DMS 273 treated with DMSO at 0.1 percent for 48 hours (cell line): ENCODE measurements at regions not wholly inside any gene's neighbourhood (a gene's known extent, or its start where the extent isn't known, plus 50 kb on each side); places are given as distances from the start of the nearest gene placed in this dataset.

ENCODE experiments used
- DNase-seq: peaks from one replicate; lab custom pipeline; 2025; lab: John Stamatoyannopoulos, UW

DNA sequence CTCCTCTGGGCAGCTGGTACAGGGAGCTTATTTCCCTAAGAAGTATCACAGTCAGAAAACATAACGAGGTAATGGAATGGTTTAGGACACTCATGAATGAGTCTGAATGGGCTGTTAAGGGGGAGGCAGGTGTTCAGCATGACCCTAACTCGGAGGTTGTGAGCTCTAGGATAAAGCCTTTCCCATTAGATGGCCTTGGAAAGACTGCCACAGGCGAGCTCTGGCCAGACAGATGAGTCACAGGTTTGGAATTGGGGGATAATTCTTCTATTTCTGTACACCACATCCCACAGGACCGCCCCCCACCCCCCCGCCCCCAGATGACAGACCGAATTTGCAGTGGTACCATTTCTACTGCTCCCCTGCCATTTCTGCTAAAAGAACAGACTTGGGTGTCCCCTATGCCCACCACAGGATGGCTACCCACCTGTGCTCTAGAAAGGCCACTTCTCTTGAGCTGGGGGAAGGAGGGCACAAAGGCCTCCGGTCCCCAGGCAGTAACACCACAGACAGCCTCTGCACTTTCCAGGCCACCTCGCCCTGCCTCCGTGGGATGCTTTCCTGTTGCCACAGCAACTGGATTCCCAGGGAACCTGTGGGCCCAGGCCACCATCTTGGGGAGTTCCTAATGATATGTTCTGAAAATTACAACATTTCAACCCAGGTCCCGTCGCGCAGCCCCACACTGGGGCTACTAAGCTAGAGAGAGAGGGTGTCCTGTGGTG lies 76.7 kb downstream of the TRIM29 start:
- no peak for DNase-seq

DNA sequence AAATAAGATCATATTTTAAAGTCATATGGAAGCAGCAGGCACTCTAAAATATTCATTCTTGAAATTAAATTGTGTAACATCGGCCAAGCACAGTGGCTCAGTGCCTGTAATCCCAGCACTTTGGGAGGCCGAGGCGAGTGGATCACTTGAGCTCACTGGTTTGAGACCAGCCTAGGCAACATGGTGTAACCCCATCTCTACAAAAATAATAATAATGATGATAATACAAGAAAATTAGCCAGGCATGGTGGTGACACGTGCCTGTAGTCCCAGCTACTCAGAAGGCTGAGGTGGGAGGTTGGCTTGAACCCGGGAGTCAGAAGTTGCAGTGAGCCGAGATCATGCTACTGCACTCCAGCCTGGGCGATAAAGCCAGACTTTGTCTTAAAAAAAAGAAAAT lies 77.4 kb downstream of the TRIM29 start:
- DNase-seq: no peak

DNA sequence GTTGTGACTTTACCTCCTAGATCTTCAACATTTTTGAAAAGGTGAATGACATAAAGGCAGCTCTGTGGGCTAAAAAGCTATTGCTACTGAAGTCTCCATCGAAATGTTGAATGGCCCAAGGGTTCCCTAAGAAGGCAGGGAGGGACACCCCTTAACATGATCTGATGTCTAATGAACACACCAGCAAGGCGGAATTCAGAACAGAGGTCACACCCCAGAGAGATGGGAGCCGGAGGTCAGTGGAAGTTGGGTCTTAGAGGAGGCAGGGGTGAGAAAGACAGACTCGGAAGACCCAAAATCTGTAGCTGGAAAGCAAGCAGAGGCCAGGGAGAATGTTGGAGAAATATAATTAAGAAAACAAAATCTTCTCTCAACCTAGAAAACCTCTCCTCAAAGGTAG lies 79.0 kb downstream of the TRIM29 start:
- DNase-seq: no peak

DNA sequence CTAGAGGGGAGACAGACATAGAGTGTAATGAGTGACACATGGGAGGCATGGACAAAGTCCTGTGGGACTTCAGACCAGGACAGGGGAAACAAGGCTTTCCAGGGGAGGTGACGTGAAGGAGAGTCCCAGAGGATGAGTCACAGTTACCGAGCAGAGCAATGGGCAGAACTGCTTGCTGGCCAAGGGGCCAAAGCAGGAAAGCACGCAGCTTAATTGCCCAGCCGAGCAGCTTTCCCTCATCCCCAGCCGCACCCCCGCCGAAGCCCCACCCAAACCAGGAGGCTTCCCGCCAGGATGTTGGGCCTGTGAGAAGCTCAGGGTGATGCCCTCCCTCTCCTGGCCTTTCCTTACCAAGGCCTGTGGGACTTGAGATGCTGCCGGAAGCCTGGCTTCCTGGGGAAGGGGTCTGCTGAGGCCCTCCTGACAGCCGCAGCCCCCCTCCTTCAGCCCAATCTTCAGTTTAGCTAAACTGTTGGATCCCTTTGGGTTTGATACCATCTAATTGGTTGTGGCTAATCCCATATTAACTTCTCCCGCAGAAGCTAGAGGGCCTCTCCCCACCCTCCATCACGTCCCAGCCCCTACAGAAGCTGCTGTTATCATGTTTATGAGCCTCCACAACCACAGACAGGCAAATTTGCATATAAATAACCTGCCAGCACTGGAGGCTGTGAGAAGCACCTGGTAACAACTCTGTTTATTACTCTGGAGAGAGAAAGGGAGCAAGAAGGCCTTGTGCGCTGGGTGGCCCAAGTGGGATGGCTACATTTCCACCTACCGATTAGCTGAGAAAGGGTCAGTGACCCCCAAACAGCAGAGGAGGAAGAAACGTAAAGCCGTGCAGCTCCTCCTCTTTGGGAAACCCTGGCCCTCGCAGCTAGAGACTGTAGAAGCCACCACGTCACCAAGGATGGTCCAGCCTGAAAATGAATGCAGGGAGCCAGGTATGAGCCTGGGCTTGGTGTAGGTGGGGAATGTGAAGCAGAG lies 80.0 kb downstream of the TRIM29 start:
- no peak for DNase-seq

DNA sequence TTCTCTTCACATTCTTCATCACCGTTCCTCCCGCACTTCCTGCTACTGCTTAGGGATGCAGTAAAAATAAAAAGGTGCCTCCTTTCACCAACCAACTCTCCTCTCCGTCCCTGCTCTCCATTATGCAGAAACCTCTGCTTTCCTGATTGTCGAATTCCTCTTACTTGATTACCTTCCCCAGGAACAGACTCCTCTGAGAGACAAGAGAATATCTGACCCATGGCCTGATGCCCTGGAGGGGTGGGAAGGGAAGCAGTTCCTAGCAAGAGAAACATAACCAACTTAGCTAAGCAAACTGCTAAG lies 80.9 kb downstream of the TRIM29 start:
- DNase-seq: no peak

DNA sequence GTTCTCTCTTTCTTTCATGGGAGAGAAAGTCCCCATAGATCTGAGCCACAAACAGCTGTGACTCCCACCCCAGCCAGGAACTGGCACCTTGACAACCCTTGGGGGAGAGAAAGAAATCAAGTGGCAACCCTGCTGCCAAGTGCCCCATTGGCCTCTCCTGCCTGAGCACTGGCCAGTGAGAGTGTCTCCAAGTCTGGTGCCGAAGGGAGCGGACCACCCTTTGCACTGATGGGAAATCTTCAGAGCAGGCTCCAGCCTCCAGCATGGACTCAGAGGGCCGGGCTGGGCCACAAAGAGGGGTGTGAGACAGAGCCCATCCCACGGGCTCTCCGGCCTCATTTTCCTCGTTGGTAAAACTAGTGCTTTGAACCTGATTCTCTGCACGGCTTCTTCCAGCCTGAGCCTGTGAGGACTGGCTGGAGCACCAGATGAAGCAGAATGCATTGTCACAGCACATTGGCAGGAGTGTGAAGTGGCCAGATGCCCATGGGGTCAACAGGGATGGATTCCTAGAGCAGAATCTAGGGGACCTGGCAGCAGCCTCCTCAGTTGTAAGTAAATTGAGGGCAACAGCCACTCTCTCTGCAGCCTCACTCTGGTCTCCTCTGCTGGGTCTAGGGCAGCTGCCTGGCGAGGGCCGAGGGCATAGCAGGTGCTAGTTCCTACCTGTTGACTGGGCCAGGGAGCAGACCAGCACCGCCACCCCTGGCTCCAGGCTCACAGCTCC lies 81.4 kb downstream of the TRIM29 start:
- no peak for DNase-seq

DNA sequence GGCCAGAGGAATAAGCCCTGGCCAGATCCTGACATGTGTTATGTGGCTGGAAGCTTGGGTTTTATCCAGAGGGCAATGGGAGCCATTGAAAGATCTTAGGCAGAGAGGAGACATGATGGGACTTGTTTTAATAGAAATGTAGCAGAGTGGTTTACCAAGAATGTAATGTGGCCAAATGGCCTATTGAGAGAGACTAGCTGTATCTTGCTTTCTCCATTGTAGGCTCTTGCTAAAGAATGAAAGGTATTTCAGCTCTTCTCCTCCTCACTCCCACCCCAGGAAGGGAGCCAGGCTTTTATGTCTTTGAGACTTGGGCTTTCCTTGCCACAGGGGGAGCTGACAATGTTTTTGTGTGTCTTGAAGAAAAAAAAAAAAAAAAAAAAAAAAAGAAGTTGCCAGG lies 82.3 kb downstream of the TRIM29 start:
- no peak for DNase-seq

DNA sequence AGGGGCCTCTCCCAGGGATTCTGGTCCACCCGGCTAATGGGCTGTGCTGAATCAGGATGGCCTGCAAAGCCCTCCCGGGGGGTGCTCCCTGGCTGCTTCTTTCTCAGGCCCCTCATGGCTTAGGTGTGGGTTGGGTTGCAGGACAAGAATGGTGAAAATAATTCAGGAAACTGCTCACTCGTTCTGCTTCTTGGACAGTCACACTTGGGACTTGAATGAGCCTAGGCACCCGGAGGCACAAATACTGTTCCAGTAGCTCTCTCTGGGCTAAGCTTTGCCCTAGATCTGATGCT lies 83.2 kb downstream of the TRIM29 start:
- DNase-seq: no peak

DNA sequence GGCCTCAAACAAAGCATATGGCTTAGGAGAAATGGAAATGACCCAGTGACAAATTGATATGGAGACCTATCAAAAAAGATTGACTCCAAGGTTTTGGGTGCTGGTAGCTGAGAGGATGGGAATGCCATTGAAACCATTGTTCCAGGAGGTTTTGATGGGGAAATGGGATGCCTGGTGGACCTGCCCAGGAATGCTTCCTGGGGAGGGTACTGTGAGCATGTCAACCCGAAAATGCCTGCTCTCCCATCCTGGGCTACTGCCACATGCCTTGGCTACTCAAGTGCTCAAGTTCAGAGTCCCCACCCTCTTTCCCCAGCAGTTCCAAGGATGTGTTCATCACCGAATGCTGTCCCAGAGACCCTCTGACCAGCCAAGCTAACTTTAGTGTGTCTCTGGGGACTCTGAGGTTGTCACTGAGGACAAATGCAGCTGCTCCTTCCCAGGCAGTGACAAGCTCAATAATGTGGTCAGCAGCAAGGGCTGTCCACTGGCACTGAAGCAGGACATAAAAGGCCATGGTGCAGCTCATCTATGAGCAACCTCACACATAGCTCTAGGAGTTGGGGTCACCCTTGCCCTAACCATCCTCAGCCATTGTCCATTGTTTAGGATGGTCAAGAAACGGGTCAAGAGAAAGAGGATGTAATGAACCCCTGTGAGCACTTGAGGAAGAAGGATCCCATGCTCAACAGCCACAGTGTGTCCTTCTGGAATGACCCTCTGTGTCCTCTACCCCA lies 83.7 kb downstream of the TRIM29 start:
- no peak for DNase-seq

DNA sequence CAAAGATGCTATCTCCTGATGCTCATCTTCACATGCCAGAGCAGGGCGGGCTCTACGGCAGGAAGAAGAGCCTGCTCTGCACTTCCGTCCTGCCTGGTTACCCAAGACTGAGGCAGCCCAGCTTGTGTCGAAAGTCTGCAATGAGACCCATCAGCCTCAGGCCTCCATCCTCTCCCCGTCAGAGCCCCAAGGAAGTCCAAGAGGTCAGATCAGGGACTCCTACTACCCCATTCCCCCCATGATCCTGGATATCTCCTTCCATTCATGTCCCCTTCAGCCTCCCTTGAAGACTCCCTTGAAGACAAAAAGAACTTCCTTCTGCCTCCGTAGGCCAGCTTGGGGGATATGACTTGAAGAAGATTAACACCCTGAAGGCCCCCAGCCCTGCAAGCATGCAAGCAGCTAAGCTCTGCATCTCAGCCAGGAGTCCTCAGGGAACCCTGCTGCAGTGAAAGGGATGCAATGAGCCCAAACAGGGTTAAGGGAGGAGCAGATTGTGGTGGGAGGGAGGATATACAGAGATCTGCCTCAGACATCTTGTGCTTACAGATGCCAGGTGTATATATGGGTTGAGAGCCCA lies 85.6 kb downstream of the TRIM29 start:
- no peak for DNase-seq

DNA sequence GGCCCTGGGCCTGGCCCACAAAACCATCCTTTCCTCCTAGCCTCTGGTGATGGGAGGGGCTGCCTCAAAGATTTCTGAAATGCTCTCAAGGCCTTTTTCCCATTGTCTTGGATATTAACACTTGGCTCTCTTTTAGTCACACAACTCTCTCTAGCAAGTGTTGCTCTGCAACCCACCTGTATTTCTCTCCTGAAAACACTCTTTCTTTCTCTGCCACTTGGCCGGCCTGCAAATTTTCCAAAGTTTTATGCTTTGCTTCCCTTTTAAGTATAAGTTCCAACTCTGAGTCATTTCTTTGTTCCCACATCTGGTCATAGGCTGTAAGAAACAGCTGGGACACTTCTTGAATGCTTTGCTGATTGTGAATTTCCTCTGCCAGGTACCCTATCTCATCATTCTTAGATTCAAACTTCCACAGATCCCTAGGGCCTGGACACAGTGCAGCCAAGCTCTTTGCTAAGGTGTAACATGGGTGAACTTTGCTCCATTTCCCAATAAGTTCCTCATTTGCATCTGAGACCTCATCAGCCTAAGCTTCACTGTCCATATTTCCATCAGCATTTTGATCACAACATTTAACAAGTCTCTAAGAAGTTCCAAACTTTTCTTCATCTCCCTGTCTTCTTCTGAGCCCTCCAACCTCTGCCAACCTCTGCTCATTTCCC lies 93.8 kb downstream of the TRIM29 start:
- no peak for DNase-seq

DNA sequence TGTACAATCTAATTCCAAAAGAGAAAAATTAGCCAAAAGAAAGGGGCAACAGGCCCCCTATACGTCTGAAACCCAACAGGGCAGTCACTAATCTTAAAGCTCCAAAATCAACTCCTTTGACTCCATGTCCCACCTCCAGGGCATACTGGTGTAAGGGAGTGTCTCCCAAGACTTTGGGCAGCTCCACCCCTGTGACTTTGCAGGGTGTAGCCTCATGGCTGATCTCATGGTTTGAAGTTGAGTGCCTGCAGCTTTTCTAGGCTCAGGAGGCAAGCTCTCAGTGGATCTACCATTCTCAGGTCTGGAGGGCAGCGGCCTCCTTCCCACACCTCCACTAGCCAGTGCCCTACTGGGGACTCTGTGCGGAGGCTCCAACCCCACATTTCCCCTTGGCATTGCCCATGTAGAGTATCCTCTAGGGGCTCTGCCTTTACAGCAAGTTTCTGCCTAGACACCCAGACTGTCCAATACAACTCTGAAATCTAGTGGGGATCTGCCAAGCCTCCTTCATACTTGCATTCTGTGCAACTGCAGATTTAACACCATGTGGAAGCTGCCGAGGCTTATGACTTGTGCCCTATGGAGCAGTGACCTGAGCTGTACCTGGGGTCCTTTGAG lies 94.5 kb downstream of the TRIM29 start:
- no peak for DNase-seq

DNA sequence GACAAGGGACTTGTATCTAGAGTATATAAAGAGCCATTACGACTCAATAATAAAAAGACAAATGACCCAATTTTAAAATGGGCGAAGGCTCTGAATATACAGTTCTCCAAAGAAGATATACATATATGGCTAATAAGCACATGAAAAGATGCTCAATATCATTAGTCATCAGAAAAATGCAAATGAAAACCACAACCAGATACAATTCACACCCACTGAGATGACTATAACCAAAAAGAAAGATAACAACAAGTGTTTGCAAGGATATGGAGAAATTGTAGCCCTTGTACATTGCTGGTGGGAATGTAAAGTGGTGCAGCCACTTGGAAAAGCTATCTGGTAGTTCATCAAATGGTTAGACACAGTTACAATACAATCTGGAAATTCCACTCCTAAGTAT lies 96.3 kb downstream of the TRIM29 start:
- no peak for DNase-seq

DNA sequence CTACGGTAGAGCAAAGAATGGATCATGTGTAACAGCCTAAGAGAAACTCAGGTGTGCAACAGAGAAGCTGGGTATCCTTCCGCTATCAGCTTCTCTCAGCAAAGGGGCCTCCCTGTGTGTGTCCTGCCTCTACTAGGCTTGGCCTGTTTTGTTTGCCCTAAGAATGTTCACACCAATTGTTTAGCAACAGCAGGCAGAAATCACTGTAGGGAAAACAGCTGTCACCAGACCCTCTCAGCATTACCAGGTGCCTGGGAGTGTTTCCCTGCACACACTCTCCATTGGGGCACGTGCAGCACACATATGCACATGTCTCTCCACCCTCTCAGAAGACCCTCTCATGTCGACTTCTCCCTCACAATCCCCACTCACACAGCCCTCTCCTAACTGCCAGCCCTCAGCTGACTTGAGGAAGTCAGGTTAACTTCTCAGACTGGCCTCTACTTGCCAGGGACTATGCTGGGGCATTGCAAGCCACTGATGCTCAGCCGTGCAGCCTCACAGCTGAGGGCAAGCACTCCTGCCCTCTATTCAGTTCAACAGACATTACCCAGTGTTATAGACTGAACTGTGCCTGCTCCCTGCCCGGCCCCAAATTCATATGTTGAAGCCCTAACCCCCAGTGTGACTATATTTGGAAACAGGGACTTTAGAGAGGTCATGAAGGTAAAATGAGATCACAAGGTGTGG lies 97.6 kb downstream of the TRIM29 start:
- no peak for DNase-seq

DNA sequence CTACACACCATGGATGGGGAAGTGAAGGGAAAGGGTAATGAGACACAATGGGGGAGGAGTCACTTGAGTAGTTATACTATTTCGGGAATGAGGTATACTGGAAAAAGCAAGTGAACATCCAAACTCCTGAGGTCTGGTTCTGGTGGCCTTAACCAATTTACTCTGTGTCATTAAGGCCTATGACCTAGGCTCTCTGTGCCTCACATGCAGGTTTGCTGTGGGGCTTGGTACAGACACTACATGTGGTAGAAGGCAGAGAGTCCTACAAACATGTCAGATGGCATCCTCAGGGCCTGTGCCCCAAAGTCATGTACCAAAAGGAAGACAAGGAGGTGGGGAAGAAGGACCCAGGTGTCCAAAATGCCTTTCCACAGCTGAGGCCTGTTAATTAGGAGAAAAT lies 98.9 kb downstream of the TRIM29 start:
- no peak for DNase-seq

DNA sequence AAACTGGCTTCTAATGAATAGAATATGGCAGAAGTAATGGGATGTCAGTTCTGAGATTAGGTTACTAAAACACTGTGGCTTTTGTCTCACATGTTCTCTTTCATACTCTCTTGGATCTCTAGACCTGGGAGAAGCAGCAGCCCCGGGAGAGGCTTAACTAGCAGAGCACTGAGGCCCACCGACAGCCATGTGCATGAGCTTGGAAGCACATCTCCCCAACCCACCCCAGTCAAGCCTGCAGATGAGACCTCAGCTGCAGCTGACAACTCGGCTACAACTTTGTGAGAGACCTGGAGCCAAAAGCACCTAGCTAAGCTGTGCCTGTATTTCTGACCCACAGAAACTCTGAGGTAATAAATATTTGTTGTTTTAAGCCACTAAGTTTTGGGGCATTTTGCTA lies 100.8 kb downstream of the TRIM29 start:
- DNase-seq: no peak

DNA sequence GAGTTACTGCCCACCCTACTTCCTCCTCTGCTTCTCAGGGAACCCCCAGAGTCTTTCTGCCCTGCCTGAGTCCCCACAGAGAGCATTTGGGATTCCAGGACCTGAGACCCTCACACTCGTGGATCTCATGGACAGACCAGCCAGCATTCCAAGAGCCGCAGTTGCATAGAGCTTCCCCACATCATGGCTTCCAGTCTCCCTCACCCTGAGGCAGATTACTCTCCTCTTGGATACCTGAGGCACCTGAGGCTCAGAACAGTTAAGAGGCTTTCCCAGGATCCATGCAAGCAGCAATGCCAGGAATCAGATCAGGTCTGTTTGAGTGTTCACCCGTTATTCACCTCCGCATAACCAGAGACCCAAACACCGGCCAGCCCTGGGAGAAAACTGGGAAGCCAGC lies 102.2 kb downstream of the TRIM29 start:
- DNase-seq: no peak

DNA sequence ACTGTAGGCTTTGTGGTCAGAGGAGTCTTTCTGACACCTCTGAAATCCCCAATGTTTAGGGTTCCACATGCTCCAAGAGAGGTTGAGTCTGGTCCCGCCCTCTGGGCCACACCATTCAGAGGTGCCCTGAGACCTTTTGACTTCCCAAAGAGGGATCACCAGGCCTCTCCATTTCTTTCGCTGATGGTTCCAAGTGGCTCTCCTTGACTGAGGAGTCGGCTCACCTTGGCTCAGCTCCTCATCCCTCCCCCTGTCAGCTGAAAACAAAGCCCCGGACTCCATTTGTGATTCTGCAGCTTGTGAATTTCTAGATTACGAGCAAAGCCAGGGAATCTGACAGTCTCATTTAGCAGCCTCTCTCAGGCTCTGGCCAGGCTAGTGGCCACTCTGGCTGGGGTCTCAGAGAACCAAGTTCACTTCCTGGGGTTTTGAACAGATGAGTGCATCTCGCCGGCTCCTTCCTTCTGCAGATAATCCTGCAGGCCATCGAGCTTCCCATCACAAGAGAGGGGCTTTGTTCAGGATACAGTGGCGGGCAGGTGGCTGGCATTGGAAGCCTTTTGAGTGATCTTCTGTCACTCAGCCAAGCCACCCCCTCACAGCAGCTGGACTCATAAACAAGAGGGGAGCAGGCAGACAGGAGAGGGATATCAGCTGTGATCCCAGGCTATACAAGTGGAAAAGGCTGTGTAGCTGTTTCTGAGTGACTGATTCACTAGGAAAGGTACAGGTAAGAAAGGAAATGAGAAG lies 102.9 kb downstream of the TRIM29 start:
- DNase-seq: peak; percentile 6

DNA sequence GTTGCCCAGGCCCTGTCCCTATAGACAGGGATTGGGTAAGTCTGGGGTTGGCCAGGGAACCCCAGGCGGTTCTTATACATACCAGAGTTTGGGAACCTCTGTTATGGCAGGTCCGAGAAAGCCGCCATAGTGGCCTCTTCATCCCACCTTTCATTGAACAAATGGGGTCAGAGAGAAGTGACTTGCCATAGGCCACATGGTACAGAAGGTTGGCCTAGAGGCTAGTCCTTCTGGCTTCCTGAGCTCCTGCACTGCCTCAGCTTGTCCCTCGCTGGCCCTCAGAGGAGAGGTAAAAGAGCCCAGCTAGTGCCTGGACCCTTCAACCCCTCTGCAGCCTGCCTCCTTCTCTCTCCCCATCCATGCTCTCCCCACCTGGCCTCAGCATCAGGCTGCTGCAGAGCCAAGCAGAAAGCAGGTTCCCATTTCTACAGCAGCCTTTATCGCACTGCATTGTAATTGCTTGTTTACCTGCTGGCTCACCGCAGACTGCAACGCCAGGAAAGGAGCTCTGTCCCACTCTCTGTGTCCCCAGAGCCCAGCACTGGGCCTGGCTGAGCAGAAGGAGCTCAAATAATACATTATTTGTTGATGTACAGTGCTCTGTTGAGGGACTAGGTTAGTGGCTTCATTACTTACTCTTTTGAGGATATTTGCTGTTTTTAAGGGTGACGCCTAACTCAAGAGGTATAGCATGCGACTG lies 103.6 kb downstream of the TRIM29 start:
- DNase-seq: no peak
